ENCODE measurements at regions not wholly inside any gene's neighbourhood (a gene's known extent, or its start where the extent isn't known, plus 50 kb on each side); places are given as distances from the start of the nearest gene placed in this dataset.

- peak; percentile 92 for DNase-seq (ENCODE audit: low spot score)
Measured at GRCh38 chr7:131223151-131223550, 104.5 kb upstream of the MKLN1 start.

- no peak for DNase-seq (ENCODE audit: low spot score)
Measured at GRCh38 chr7:131224996-131225395, 102.7 kb upstream of the MKLN1 start.

- peak; percentile 17 for DNase-seq (ENCODE audit: low spot score)
Measured at GRCh38 chr7:131225619-131226513, 101.8 kb upstream of the MKLN1 start.

- DNase-seq (ENCODE audit: low spot score) = no peak
Measured at GRCh38 chr7:131226514-131226865, 101.2 kb upstream of the MKLN1 start.

- no peak for DNase-seq (ENCODE audit: low spot score)
Measured at GRCh38 chr7:131231381-131232220, 96.1 kb upstream of the MKLN1 start.

- DNase-seq (ENCODE audit: low spot score) = no peak
Measured at GRCh38 chr7:131232768-131233167, 94.9 kb upstream of the MKLN1 start.

GRCh38 chr7:131233193-131233592 is 94.5 kb upstream of the MKLN1 start:
- DNase-seq (ENCODE audit: low spot score) = no peak

GRCh38 chr7:131234719-131235488 is 92.8 kb upstream of the MKLN1 start:
- DNase-seq (ENCODE audit: low spot score) = peak; percentile 48

GRCh38 chr7:131235489-131236317 is 92.0 kb upstream of the MKLN1 start:
- peak; percentile 55 for DNase-seq (ENCODE audit: low spot score)

- DNase-seq (ENCODE audit: low spot score) = no peak
Measured at GRCh38 chr7:131236318-131236672, 91.4 kb upstream of the MKLN1 start.

- DNase-seq (ENCODE audit: low spot score) = no peak
Measured at GRCh38 chr7:131238347-131238931, 89.2 kb upstream of the MKLN1 start.

- no peak for DNase-seq (ENCODE audit: low spot score)
Measured at GRCh38 chr7:131241386-131241785, 86.3 kb upstream of the MKLN1 start.

GRCh38 chr7:131242123-131242650 is 85.5 kb upstream of the MKLN1 start:
- DNase-seq (ENCODE audit: low spot score) = no peak

GRCh38 chr7:131244259-131244852 is 83.3 kb upstream of the MKLN1 start:
- no peak for DNase-seq (ENCODE audit: low spot score)

GRCh38 chr7:131249003-131249402 is 78.7 kb upstream of the MKLN1 start:
- DNase-seq (ENCODE audit: low spot score) = no peak

- no peak for DNase-seq (ENCODE audit: low spot score)
Measured at GRCh38 chr7:131249483-131249882, 78.2 kb upstream of the MKLN1 start.

GRCh38 chr7:131250331-131250730 is 77.3 kb upstream of the MKLN1 start:
- no peak for DNase-seq (ENCODE audit: low spot score)

- DNase-seq (ENCODE audit: low spot score) = no peak
Measured at GRCh38 chr7:131251371-131251770, 76.3 kb upstream of the MKLN1 start.

- no peak for DNase-seq (ENCODE audit: low spot score)
Measured at GRCh38 chr7:131252976-131253375, 74.7 kb upstream of the MKLN1 start.

- no peak for DNase-seq (ENCODE audit: low spot score)
Measured at GRCh38 chr7:131254211-131254610, 73.5 kb upstream of the MKLN1 start.
